AG08395 (cell line): ENCODE measurements at regions not wholly inside any gene's neighbourhood (a gene's known extent, or its start where the extent isn't known, plus 50 kb on each side); places are given as distances from the start of the nearest gene placed in this dataset.
"Not testable (repeated sequence)": the region's sequence is repeated elsewhere in the genome, so short reads cannot be mapped to it uniquely, and the experiment has no call there.

Experiments used
- DNase-seq: peaks from one replicate; pipeline ENCODE4 v3.0.0; 2012; ENCODE audit warnings: mixed read lengths, low spot score

DNA sequence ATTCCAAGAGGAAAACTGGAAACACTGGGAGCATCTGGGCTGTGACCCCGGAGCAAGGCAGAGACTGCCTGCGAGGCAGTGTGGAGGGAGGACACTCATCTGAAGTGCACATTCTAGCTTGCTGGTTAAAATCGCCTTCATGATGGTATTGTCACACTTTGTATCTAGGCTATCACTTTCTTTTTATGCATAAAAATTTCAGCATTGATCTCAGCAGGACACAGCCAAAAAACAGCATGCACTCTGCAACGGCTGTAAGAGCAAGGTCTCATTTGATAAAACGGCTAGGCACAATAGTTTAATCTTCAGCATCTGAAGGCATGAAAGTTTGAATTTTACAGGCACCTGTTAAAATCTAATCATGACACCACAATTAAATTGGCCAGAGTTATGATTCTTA, 110.8 kb upstream of the IRX1 start:
- DNase-seq, result no peak

DNA sequence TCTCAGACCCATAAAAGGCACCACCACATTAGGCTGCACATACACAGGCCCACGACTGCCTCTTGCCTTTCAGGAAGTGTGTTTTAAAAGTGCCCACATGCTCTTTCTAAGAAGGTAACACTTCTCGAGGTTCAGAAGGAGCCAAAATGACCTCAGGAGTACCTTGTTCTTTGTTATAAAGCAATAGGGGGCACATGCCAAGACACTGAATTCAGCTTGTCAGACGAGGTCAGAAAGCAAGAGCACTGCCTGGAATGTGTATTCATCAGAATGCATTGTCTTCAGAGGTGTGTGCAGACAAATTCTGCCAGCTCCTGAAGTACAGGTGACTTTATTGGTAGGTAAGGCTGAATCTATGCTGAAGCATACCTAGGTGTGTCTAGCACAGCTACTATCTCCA, 114.5 kb upstream of the IRX1 start:
- no peak for DNase-seq

DNA sequence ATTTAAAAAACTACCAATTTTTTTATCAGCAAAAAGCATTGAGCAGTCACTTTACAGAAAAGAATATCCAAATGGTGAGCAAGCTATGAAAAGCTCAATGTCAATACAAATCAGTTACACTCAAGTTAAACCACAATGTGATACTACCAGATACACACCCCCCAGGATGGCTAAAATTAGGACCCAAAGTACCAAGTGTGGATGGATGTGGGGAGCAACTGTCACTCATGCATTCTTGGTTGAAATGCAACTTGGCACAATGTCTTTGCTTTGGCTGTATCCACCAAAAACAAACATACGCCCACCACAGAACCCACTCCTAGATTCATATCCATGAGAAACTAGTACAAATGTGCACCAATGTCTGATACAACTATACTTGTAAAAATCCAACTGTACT, 120.0 kb upstream of the IRX1 start:
- DNase-seq, result no peak

DNA sequence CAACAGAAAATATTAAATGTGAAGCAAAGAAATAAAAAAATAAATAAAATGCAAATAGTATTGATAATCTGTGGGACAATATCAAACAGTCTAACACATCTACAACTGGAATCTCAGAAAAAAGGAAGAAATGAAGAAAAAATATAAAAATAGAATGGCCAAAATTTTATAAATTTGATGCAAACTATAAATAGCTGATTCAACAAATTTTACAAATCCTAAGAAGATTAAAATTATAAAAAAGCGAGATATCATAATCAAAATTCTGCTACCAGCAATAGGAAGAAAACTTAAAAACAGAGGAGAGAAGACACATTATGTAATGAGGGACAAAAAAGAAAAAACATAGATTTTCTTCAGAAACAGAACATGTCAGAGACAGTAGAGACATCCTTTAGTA, 129.2 kb upstream of the IRX1 start:
- no peak for DNase-seq

DNA sequence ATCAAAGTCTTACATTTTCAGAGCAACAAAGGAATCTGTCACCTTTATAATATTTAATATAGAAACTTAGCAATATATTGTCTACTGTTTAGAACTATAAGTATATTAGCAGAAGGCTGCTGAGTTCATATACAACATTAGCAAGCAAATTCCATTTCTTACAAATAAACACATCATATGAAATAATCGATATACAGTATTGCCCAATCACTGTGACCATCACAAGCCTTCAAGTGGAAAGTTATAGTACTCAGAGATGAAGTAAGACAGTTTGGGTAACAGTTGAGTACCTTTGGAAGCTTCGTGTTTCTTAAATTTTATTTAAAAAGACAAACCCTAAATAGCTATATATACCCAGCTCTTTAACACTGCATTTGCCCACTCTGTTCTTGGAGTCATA, 135.2 kb upstream of the IRX1 start:
- no peak for DNase-seq

DNA sequence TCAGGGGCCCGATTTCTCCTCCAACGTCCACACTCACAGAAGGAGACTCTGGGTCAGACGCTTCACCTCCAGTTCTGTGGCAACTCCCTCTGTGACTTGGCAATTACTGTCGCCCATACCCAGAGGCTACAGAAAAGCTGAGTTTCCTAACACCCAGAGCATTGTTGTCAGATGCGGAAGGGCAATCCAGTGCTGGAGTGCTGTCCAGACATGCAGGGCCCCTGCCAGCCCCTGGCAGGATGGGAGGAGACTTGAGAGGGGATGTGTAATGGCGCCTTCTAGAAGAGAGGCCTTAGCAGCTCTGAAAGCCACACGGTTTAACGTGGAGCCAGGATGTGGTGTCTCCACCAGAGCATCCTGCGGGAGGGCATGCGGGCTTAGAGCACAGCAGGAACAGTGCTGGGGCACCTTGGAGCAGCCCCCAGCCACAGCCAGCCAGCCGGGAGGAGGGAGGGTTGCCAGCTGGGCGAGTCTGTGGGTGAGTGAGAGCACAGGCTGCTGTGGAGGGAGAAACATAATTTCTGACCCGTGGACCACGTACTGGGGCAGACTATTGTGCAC, 139.4 kb upstream of the IRX1 start:
- no peak for DNase-seq

DNA sequence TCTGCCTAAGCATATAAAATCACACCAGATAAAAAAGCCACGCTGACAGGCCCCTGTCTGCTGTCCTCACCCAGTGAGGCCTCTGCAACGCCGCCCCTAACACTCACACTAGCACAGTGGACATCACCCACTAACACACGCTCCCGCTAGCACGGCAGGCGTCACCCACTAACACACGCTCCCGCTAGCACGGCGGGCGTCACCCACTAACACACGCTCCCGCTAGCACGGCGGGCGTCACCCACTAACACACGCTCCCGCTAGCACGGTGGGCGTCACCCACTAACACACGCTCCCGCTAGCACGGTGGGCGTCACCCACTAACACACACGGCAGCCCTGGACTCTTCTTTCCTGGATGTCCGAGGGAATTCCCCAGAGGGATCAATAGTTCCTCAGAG, 141.6 kb upstream of the IRX1 start:
- not testable (repeated sequence) for DNase-seq

DNA sequence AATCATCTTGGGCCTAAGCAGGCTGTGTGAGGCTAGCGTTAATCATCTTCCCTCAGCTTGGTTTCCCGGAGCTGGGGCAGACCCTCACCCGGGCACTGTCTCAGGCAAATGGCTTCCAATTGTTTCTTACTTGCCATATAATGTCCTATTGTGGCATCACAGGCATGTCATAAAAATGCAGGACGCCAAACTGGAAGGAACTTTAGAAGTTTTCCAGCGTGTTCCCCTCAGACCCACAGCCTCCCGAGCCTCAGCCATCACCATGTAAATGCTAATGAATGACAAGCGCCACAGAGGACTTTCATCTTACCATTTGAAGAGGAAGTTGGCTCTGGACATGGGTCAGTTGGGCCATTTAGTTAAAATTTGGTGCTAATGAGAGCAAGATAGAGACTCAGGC, 143.0 kb upstream of the IRX1 start:
- no peak for DNase-seq

DNA sequence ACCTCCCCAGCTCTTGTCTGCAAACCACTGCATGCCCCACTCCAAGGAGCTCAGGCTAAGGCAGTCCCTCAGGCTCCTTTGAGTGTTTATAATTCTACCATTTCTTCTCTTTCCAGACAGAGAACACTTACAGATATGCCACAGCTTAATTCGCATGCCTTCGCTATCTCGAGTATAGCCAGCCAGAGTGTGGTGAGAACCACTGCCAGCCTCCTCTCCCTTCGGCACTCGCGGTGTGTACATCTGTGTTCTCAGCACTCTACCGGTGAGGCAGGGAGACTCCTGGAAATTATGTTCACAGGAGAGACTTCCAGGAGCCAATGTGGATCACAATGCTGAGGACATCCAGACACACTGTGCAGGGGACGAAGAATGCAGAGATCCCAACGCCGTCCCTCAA, 143.7 kb upstream of the IRX1 start:
- DNase-seq, result no peak

DNA sequence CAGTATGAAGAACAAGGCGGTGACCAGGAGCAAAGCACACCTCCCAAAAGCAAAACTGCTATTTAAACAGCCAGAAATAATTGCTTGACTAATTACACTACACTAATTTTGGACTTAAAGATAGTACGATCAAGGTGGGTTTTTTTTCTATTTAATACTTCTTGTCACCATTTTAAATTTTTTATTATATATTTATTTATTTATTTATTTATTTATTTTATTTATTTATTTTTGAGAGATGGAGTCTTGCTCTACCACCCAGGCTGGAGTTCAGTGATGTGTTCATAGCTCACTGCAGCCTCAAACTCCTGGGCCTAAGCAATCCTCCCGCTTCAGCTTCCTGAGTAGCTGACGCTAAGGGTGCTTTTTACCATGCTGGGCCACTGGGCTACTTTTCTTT, 146.2 kb upstream of the IRX1 start:
- DNase-seq, result no peak

DNA sequence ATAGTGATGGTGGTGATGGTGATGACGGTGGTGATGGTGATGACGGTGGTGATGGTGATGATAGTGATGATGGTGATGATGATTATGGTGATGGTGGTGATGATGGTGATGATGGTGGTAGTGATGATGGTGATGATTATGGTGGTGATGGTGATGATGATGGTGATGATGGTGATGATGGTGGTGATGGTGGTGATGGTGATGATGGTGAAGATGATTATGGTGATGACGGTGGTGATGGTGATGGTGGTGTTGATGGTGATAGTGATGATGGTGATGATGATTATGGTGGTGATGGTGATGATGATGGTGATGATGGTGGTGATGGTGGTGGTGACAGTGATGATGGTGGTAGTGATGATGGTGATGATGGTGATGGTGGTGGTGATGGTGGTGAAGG, 149.2 kb upstream of the IRX1 start:
- no peak for DNase-seq

DNA sequence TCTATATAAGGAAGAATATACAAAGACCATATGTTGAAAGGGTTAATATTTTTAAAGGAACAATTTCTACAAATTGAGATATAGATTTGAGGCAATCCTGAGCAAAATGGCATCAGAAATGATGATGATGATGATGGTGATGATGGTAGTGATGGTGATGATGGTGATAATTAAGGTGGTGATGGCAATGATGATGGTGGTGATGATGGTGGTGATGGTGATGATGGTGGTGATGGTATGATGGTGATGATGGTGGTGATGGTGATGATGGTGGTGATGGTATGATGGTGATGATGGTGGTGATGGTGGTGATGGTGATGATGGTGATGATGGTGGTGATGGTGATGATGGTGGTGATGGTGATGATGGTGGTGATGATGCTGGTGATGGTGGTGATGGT, 150.1 kb upstream of the IRX1 start:
- DNase-seq, result not testable (repeated sequence)

DNA sequence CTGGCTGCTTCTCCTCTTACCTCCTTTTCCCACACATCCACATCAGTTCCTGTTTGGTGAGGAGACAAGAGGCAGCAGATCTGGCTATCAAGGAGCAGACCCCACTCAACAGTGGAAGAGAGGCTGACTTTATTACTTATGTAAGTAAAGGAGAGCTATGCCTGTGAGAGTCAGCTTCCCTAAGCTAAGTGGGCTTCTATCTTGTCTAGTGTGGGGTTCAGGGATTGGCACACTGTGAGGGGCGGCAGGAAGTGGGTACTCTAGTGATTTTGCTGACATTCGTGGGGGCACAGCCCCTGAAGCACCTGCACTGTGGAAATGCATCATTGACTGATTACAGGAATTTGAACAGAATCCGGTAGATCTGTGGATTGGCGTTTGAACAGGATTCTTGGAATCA, 163.5 kb upstream of the IRX1 start:
- no peak for DNase-seq

DNA sequence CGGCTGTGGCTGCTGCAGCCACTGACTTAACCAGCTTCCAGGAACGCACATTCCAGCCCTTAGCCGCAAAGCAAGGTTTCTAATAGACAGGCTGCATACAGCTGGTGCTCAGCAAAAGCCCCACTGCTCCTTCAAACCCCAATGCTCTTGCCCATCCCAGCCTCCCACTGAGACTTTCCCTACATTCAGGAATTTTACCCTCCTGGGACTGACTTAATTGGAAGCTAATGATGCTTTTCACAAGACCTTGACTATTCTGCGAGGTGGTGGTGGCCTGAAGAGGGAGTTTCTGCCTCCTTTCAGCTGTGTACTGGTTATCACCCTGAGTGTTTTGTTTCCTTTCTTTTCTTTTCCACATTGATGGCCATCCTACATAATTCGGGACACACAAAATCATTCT, 164.9 kb upstream of the IRX1 start:
- no peak for DNase-seq

DNA sequence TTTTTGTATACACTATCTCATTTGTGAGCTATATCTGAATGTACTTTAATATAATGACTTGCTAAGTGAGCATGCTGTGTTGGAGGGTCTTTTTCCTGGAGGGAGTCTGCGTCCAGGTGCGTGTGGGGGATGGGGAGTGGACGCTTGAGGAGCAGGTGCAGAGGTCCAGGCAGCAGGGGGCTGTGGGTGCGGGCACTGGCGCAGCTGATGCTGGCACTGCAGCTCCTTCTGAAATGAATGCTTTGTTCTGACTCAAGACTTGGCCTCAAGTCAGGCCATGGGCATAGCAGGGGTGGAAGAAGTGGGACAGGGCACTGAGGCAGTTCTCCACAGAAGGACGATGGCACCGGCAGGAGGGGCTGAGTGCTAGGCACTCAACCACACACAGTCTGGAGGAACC, 165.7 kb upstream of the IRX1 start:
- DNase-seq, result no peak

DNA sequence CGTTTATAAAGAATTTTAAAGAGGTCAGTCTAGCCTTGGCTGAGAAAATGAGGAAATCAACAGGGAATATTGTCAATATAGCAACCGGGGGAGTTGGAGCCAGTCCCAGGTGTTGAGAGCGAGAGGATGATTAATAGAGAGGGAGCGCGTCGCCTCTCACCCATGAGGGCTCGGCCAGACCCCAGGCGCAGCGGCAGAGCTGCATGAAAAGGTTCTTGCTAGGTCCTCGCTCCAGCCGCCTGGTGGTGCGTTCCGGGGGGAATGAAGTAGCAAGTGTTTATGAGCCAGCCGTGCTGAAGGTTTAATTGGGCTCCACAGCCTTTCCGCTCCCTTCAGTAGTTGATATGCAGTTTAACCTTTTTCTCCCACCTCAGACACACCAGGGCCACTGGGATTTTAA, 167.3 kb upstream of the IRX1 start:
- DNase-seq, result no peak

DNA sequence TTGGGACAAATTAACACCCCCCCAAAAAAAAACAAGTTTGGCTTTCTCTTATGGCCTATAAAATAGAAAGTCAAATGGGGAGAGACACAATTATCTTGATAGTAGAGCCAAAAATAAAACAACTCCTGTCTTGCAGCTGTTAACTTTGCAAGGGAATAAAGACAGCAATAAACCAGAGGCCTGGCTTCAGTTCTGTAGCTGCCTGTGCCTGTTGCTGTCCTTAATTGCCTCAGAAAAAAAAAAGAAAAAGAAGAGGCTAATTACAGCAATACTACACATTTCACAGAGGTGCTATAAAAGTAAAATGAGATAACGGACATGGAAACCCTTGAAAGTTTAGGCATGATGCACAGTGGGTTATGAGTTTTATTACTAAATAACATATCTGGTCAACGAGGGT, 170.7 kb upstream of the IRX1 start:
- DNase-seq, result no peak

DNA sequence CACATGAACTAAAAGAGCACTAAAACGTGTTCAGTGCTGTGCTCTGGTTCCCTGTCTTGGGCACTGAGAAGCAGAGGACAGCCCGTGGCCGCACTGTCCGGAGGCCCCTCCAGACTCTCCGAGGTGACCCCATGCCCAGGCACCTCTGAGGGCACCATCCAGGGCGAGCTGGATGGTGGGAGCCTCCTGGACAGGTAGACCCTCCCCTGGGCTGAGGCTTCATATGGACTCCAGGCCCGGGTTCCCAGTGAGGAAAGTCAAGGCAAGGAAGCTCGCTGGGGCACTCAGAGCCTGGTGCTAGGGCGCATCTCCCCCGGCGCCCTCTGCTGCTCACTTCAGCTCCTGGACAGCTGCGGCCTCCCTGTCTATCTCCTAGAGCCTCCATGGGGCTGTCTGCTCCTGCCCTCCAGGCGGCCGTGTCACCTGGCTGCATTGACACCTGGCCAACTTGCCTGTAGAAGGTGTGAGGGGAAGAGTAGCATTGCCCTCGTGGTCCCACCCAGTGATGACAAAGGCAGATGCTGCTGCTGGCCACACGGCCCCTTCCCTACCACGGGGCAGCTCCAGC, 178.2 kb upstream of the IRX1 start:
- no peak for DNase-seq

DNA sequence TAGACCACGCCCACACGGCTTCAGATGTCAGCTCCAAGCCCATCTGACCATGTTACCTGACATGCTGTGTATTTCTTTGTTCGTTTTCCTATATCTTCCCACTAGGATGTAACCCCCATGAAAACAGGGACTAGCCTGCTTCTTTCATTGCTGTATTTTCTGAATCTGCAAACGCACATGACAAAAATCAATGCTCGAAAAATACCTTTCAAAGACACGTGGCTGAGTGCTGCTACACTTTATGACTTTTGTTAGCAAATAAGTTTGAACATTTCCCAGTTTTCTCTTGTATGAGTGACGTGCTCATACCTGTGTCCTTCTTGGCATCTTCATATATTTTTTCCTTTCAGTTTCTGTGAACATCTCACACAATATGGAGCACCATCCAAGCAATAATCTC, 181.3 kb upstream of the IRX1 start:
- no peak for DNase-seq

DNA sequence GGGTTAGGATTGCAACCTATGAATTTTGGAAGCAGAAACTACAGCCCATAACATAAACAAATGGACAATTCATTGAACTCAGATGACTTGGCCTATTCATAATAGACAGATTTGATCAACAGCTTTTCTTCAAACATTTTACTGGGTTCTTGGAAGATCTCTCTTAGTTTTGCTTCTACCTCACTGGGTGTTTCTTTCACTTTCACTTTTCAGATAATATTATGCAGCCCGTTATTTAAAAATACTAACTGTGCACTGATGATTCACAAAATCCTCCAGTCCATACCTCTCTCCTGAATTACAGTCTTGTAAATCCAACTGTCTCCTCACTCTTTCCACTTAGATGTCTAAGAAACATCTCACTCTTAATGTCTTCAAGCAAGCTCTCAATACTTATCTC, 183.5 kb upstream of the IRX1 start:
- DNase-seq, result no peak

DNA sequence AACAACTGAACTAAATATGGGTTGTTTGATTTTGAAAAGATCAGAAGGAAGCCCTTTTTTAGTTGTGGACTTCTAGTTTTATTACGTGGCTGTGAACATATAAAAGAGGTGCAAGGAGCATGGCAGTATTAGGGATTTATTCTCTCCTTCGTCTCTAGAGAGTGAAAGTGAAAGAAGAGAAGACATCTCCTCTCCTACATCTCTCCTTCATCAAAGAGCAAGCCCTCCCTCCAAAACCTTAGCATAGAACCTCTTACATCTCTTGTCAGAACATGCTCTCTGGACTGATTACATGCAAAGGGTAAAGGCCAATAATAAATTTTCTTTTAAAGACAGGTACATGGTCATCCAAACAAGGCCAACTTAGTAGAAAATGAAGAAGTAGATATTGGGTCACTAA, 184.3 kb upstream of the IRX1 start:
- no peak for DNase-seq

DNA sequence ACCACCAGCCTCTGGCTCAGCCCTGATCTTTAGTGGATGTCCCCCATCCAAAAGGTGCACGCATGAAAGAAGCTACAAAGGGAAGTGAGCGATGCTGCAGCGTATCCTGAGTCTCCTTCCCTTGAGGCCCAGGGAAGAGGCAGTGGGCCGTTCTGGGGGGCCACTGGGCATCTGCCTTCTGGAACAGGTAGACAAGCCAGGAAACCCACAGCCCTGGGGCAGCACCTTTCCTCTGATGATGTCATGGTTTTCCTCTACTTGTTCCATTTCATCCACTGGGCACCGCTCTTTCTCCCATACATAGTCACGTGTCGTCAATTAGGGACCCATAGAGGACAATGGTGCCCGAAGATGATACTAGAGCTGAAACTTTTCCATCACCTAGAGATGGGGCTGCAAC, 194.0 kb upstream of the IRX1 start:
- DNase-seq, result no peak

DNA sequence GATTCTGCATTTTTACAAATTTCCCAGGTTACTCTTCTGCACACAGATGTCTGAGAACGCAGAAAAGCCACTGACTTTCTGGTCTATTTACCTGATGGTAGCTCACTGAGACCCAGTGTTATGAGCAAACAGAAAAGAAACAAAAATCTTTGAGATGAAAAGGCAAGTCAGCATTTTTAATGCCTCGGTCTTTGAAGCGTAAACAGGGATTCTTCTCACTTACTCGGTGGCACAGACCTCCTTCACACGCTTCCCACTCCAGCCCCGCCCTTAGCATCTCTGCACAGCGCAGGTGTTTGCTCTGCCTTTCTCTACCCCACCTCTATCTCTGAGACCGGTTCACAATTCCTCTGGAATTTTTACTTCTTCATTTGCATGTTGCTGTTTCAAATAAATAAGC, 195.0 kb upstream of the IRX1 start:
- DNase-seq, result no peak

DNA sequence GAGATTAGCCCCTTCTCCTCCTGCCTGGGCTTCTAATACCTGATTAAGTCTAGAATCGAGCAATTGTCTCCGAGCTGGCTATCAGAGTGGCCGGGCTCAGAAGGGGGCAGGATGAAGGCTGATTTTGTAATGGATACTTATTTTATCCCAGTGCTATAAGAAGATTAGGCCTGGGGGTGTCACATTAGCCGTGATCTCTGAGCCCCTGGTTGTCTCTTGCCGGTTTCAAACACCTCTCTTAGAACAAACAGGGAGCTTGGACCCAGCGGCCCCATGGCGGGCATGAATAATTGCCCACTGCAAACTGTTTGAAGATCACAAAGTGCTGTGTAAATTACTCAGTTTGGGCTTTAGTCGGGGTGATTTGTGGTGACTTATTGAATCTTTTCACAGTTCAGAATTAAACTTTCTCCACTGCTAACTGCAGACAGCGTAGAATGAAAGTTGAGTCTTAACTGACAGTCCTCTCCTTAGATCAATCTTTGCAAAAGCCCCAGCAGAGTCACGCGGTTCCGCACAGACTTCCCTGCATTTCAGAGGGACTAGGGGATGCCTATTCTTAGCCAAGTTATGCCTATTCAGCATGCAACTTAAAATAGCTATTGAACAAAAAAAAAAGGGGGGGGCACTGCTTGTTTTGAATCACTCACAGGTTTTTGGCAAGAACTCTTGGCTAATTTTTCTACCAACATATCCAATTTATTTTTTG, 200.6 kb upstream of the IRX1 start:
- DNase-seq, result no peak
